GM12878 (cell line): ENCODE measurements at regions not wholly inside any gene's neighbourhood (a gene's known extent, or its start where the extent isn't known, plus 50 kb on each side); places are given as distances from the start of the nearest gene placed in this dataset.

Experiments
- ATAC-seq: fragments of 200-7000 bp; cut with Tn5 transposase; 3 replicates; pipeline ENCODE4 v1.9.1; 2020; ENCODE audit warnings: mild to moderate bottlenecking, moderate library complexity
- BruUV-seq: library from RNA; stranded (reverse); fragments of 400-500 nt; replicated peaks from 2 replicates; lab custom pipeline; 2021; lab: Mats Ljungman, UMichigan
- CTCF ChIA-PET: fragments of 300-600 bp; sonication (Branson Sonifier 250); formaldehyde crosslinking; extraction: SDS; loops from one replicate; lab custom pipeline; 2021; ENCODE audit warnings: inconsistent platforms; lab: Yijun Ruan, JAX
- POLR2A ChIA-PET: fragments of 350-600 bp; formaldehyde crosslinking; extraction: SDS; loops from one replicate; lab custom pipeline; 2021; ENCODE audit warnings: inconsistent platforms; lab: Charles Lee
- RAD21 ChIA-PET: fragments of 300-600 bp; sonication (Branson Sonifier 250); formaldehyde crosslinking; loops from one replicate; lab custom pipeline; 2023; ENCODE audit warnings: antibody characterized with exemption; ENCODE audit not compliant: unreplicated experiment; lab: Charles Lee
- SMC1A ChIA-PET: fragments of 300-600 bp; sonication (Branson Sonifier 250); formaldehyde crosslinking; loops from one replicate; lab custom pipeline; 2023; ENCODE audit not compliant: unreplicated experiment, uncharacterized antibody; lab: Charles Lee
- DNase-seq: peaks from one replicate; pipeline ENCODE4 v3.0.0-alpha.2; 2011; ENCODE audit warnings: low read depth, low spot score
- FAIRE-seq: peaks from 3 replicates; lab custom pipeline; 2011; peaks lifted over from hg19 to GRCh38; lab: Jason Lieb, UNC
- H2AFZ ChIP-seq: 2 replicates; pipeline ENCODE4 v1.6.0; 2011; ENCODE audit warnings: low read depth, low read length, control low read depth; ENCODE audit not compliant: control insufficient read depth
- H3K27ac ChIP-seq: 2 replicates; pipeline ENCODE4 v1.5.1; 2011; ENCODE audit warnings: control low read depth; ENCODE audit not compliant: control insufficient read depth, insufficient read depth
- H3K27me3 ChIP-seq, 2 experiments: replicated peaks in 1 of 2; 2 replicates each; pipeline versions ENCODE4 v1.6.0 to v1.6.1; 2011; ENCODE audit warnings: low read length in 1 of 2; ENCODE audit not compliant: control insufficient read depth in 2 of 2, insufficient read depth in 2 of 2
- H3K36me3 ChIP-seq, 2 experiments: 2 replicates each; pipeline ENCODE4 v1.5.1; 2011; ENCODE audit warnings: low read length in 1 of 2; ENCODE audit not compliant: control insufficient read depth in 2 of 2, insufficient read depth in 2 of 2
- H3K4me1 ChIP-seq: 2 replicates; pipeline ENCODE4 v1.6.1; 2011; ENCODE audit warnings: mild to moderate bottlenecking, low read length, moderate library complexity, mixed read lengths; ENCODE audit not compliant: control insufficient read depth, insufficient read depth
- H3K4me2 ChIP-seq: 2 replicates; pipeline ENCODE4 v1.6.0; 2011; ENCODE audit warnings: control low read depth; ENCODE audit not compliant: control insufficient read depth, insufficient read depth
- H3K4me3 ChIP-seq: fragments of 200-600 bp; sonication (generic); 2 replicates; pipeline ENCODE4 v1.5.1; 2016
- H3K79me2 ChIP-seq: 2 replicates; pipeline ENCODE4 v1.6.0; 2011; ENCODE audit warnings: low read length; ENCODE audit not compliant: control insufficient read depth, insufficient read depth
- H3K9ac ChIP-seq: 2 replicates; pipeline ENCODE4 v1.8.0; 2011; ENCODE audit warnings: low read length, control low read depth, mixed read lengths; ENCODE audit not compliant: control insufficient read depth, insufficient read depth
- H3K9me3 ChIP-seq: replicated peaks from 3 replicates; pipeline ENCODE4 v1.5.1; 2011; ENCODE audit warnings: mild to moderate bottlenecking, low read length; ENCODE audit not compliant: control insufficient read depth, insufficient read depth
- H4K20me1 ChIP-seq: 2 replicates; pipeline ENCODE4 v1.6.0; 2011; ENCODE audit not compliant: control insufficient read depth, insufficient read depth
- BCL11A ChIP-seq: IDR thresholded peaks from 2 replicates; pipeline ENCODE4 v1.6.1; 2011; ENCODE audit warnings: low read depth, low read length
- EP300 ChIP-seq, 2 experiments: fragments of 150-350 bp in 1 of 2; IDR thresholded peaks; 2 replicates each; pipeline ENCODE4 v1.6.1; 2011 to 2012; ENCODE audit warnings: low read depth in 2 of 2, low read length in 2 of 2, borderline replicate concordance in 1 of 2, improper control_type of control experiment in 1 of 2, inconsistent platforms in 1 of 2; ENCODE audit not compliant: control insufficient read depth in 1 of 2
- FOS ChIP-seq: IDR thresholded peaks from 3 replicates; pipeline ENCODE4 v1.6.1; 2011; ENCODE audit warnings: borderline replicate concordance; ENCODE audit not compliant: insufficient read length; ENCODE audit errors: extremely low read depth
- GABPA ChIP-seq: IDR thresholded peaks from 2 replicates; pipeline ENCODE4 v1.6.1; 2014; ENCODE audit warnings: antibody characterized with exemption, low read depth, mild to moderate bottlenecking, inconsistent platforms
- HDGF ChIP-seq: fragments of 450-650 bp; IDR thresholded peaks from 2 replicates; pipeline ENCODE4 v1.6.1; 2016; ENCODE audit warnings: antibody characterized with exemption
- IRF5 ChIP-seq: fragments of 450-650 bp; IDR thresholded peaks from 2 replicates; pipeline ENCODE4 v1.6.1; 2017; ENCODE audit warnings: borderline replicate concordance
- MXI1 ChIP-seq: fragments of 150-350 bp; IDR thresholded peaks from 2 replicates; pipeline ENCODE4 v1.6.1; 2011; ENCODE audit warnings: low read depth, mild to moderate bottlenecking, inconsistent platforms, low read length, improper control_type of control experiment
- SIN3A ChIP-seq: IDR thresholded peaks from 2 replicates; pipeline ENCODE4 v1.6.1; 2012; ENCODE audit warnings: low read depth, low read length, improper control_type of control experiment
- ZBED1 ChIP-seq: IDR thresholded peaks from 2 replicates; pipeline ENCODE4 v1.6.1; 2016; ENCODE audit warnings: borderline replicate concordance
- ZNF207 ChIP-seq: fragments of 450-650 bp; IDR thresholded peaks from 2 replicates; pipeline ENCODE4 v1.6.1; 2014; ENCODE audit warnings: antibody characterized with exemption, mild to moderate bottlenecking, borderline replicate concordance
- WGBS: methylation state at CpG from one replicate; pipeline ENCODE4 v1.1.6; 2016; ENCODE audit warnings: low lambda C conversion rate; ENCODE audit not compliant: insufficient replicate concordance, insufficient coverage; ENCODE audit errors: missing lambda C conversion rate; 5-methylcytosine and 5-hydroxymethylcytosine counted together
- in situ Hi-C: fragments of 300-500 bp; cut with MboI; formaldehyde crosslinking; loops from 9 replicates; pipeline ENCODE4 v1.14.3; 2018; ENCODE audit warnings: mixed read lengths
- intact Hi-C: fragments of 100-400 bp; cut with micrococcal nuclease; formaldehyde crosslinking; loops from one replicate; pipeline ENCODE4 v1.14.2; 2022; ENCODE audit not compliant: unreplicated experiment

DNA sequence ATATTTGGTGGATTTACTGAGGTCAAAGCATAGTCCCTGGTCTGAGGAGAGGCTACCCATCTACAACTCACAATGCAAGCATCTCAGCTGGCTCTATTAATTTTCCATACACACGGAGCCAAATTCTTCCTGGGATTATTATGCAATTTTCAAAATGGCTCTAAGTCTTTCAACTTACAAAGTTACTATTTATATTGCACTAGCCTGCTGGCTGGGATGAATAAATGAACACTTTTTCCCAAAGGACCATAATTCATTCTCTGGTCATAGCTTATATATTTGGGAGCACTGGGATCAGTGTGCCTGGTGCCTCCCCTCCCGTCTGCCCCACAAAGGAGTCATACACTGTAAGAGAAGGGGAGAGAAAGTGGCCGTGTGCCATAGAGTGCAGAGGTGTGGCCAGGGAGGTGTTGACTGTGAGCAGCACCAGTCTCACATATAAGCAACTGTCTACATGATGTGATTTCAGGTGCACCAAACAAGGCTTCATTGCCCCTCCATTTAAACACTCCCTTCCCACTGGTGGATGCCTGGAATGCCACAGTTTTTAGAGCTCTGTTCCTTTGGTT lies 88.6 kb downstream of the ZNF92 start:
- no peak overlapping the region for H3K9ac ChIP-seq
- H3K27me3 ChIP-seq: no peaks in the 10 kb centered on the region
- H3K36me3 ChIP-seq: no peaks in the 10 kb centered on the region
- H3K4me3 ChIP-seq: no peak overlapping the region
- no peak for DNase-seq
- WGBS: 52% methylated on average over 3 of the region's 3 CpGs
- ChIA-PET RAD21 (no interaction called here), CTCF (interaction anchor here (1.3 kb wide), 1 partner anchor 11 kb away, joined by 3 read pairs; no protein-coding TSS in a partner anchor), SMC1A (no interaction called here), POLR2A (no interaction called here)
- intact Hi-C loops (no loop called here), in situ Hi-C loops (no loop called here)
- no peak overlapping the region for H3K27ac ChIP-seq
- ATAC-seq: no peak
- no peak overlapping the region for H3K4me2 ChIP-seq
- no peaks in the 10 kb centered on the region for H3K79me2 ChIP-seq
- BruUV-seq: no TSS peak
- no peaks in the 10 kb centered on the region for H3K4me1 ChIP-seq
- no peaks in the 10 kb centered on the region for H3K9me3 ChIP-seq
- H2AFZ ChIP-seq: no peak overlapping the region
- no peaks in the 10 kb centered on the region for H4K20me1 ChIP-seq
- TF ChIP-seq BCL11A (no peak), IRF5 (no peak), ZBED1 (no peak), SIN3A (no peak), GABPA (no peak), HDGF (no peak), MXI1 (no peak), ZNF207 (no peak), FOS (no peak), EP300 (IDR thresholded peaks at IDR 0.05; ENCODE audit: borderline replicate concordance in 1 of 2, control insufficient read depth in 1 of 2, low read depth in 2 of 2, low read length in 2 of 2) (no peak)
- no peak for FAIRE-seq
